ENCODE measurements at regions not wholly inside any gene's neighbourhood (a gene's known extent, or its start where the extent isn't known, plus 50 kb on each side); places are given as distances from the start of the nearest gene placed in this dataset.

DNA sequence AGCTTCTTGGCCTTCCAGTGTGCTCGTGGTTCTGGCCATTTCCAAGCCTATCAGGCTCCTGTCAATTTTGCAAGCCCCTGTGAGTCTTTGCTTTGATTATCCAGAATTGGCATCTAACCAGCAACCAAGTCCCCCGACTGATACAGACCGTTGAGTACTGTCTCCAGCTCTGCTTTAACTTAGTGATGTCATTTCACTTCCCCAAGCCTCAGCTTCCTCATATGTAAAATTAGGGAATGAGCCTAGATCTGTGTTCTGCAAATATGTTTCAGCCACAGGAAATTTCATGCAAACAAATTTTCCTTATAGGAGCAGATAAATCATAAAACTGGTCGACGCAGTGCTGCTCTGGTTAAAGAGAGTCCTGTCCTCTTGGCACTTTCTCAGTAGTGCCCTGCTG, 60.1 kb upstream of the WSB1 start:
- H3K9ac ChIP-seq (ENCODE audit: control insufficient read depth, extremely low read depth, insufficient read depth, low read length): no peak overlapping the region
- no peaks in the 10 kb centered on the region for H3K9me1 ChIP-seq (ENCODE audit: control insufficient read depth, extremely low read depth, insufficient read depth, low read length)
- peaks cover 8% of the 10 kb centered on the region for H3K4me1 ChIP-seq (ENCODE audit: control insufficient read depth, extremely low read depth, insufficient read depth, low read length)
- dilution Hi-C loops (cut with MboI; ENCODE audit: extremely low pct_ligation_motif_present, low sequenced_read_pairs): no loop called here
- no peaks in the 10 kb centered on the region for H3K79me2 ChIP-seq (ENCODE audit: control insufficient read depth, insufficient read depth, low read length)
- H3K27ac ChIP-seq (ENCODE audit: control insufficient read depth, insufficient read depth, low read length): no peak overlapping the region
- FAIRE-seq: no peak
- no peaks in the 10 kb centered on the region for H3K27me3 ChIP-seq (ENCODE audit: control insufficient read depth, extremely low read depth, insufficient read depth, low read length)
- H4K20me1 ChIP-seq (ENCODE audit: control insufficient read depth, extremely low read depth, insufficient read depth, low read length): no peaks in the 10 kb centered on the region
- H3K4me3 ChIP-seq (ENCODE audit: control insufficient read depth in 2 of 3, extremely low read depth in 1 of 3, insufficient read depth in 2 of 3, low read depth in 1 of 3, low read length in 3 of 3): no peak overlapping the region
- no peak overlapping the region for H2AFZ ChIP-seq (ENCODE audit: control insufficient read depth, low read length)
- no peak for DNase-seq (ENCODE audit: low read depth, low spot score)
- TF ChIP-seq EZH2 (IDR thresholded peaks at IDR 0.05; ENCODE audit: low read length) (no peak), CTCF (optimal IDR thresholded peaks at IDR 0.05 in 1 of 3, IDR thresholded peaks at IDR 0.05 in 1 of 3, conservative IDR thresholded peaks at IDR 0.05 in 1 of 3; ENCODE audit: extremely low read depth in 1 of 3, insufficient read depth in 2 of 3, low read length in 3 of 3) (no peak)
- H3K9me3 ChIP-seq (ENCODE audit: control insufficient read depth, low read depth, low read length): no peaks in the 10 kb centered on the region
- H3K36me3 ChIP-seq (ENCODE audit: control insufficient read depth in 2 of 2, extremely low read depth in 1 of 2, insufficient read depth in 2 of 2, low read length in 2 of 2): no peaks in the 10 kb centered on the region
- no peak overlapping the region for H3K4me2 ChIP-seq (ENCODE audit: control insufficient read depth, extremely low read depth, insufficient read depth, low read depth, low read length)

DNA sequence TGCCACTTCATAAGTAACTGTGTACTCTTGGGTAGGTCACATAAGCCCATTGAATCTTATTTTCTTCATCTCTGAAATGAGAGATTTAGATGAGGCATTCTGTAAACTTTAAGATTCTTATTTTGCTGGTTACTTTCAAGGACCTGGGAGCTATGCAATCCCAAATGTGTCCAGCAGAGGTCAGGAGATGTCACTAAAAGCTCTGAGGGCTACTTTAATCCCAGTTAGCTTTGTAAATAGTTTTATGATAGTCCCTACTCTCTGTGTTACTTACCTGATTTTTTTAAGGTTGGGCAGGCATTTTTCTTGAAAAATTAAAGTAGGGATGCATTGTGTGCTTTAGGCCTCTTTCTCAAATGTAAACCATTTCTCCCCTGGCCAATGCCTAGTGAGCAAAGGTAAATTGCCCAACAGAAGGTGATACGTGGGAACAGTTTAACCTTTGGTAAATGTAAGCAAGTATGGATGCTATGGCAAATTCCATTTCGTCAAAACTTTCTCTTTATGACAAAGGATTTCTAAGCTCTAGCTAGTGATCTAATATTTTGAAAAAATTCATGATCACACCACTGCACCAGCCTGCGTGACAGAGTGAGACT, 57.1 kb upstream of the WSB1 start:
- Histone ChIP-seq H3K9ac (ENCODE audit: control insufficient read depth, extremely low read depth, insufficient read depth, low read length) (no peak overlapping the region), H3K36me3 (ENCODE audit: control insufficient read depth in 2 of 2, extremely low read depth in 1 of 2, insufficient read depth in 2 of 2, low read length in 2 of 2) (no peaks in the 10 kb centered on the region), H3K9me1 (ENCODE audit: control insufficient read depth, extremely low read depth, insufficient read depth, low read length) (no peaks in the 10 kb centered on the region), H3K9me3 (ENCODE audit: control insufficient read depth, low read depth, low read length) (no peaks in the 10 kb centered on the region), H3K4me3 (ENCODE audit: control insufficient read depth in 2 of 3, extremely low read depth in 1 of 3, insufficient read depth in 2 of 3, low read depth in 1 of 3, low read length in 3 of 3) (no peak overlapping the region), H3K4me1 (ENCODE audit: control insufficient read depth, extremely low read depth, insufficient read depth, low read length) (peaks cover 12% of the 10 kb centered on the region), H3K4me2 (ENCODE audit: control insufficient read depth, extremely low read depth, insufficient read depth, low read depth, low read length) (no peak overlapping the region), H2AFZ (ENCODE audit: control insufficient read depth, low read length) (no peak overlapping the region), H3K27ac (ENCODE audit: control insufficient read depth, insufficient read depth, low read length) (no peak overlapping the region), H4K20me1 (ENCODE audit: control insufficient read depth, extremely low read depth, insufficient read depth, low read length) (no peaks in the 10 kb centered on the region), H3K27me3 (ENCODE audit: control insufficient read depth, extremely low read depth, insufficient read depth, low read length) (no peaks in the 10 kb centered on the region), H3K79me2 (ENCODE audit: control insufficient read depth, insufficient read depth, low read length) (no peaks in the 10 kb centered on the region)
- dilution Hi-C loops (cut with MboI; ENCODE audit: extremely low pct_ligation_motif_present, low sequenced_read_pairs): no loop called here
- FAIRE-seq (peak; percentile 57), DNase-seq (ENCODE audit: low read depth, low spot score) (peak; percentile 40)
- TF ChIP-seq EZH2 (IDR thresholded peaks at IDR 0.05; ENCODE audit: low read length) (no peak), CTCF (optimal IDR thresholded peaks at IDR 0.05 in 1 of 3, IDR thresholded peaks at IDR 0.05 in 1 of 3, conservative IDR thresholded peaks at IDR 0.05 in 1 of 3; ENCODE audit: extremely low read depth in 1 of 3, insufficient read depth in 2 of 3, low read length in 3 of 3) (peak; percentile 58 to 81 (median 80))

All from keratinocyte (primary cell).